Small intestine (tissue), 7 donors: ENCODE measurements at regions not wholly inside any gene's neighbourhood (a gene's known extent, or its start where the extent isn't known, plus 50 kb on each side); places are given as distances from the start of the nearest gene placed in this dataset.
A peak's percentile ranks its signal among the peaks of the same experiment; 100 is the strongest.

Experiments
- DNase-seq, 2 donors: peaks; one replicate each; pipeline versions ENCODE4 v3.0.0 to v3.0.0-alpha.2; 2013
- FAIRE-seq: peaks from 2 replicates; lab custom pipeline; 2012; peaks lifted over from hg19 to GRCh38; lab: Jason Lieb, UNC
- H3K27ac ChIP-seq, 3 donors: one replicate each; pipeline ENCODE4 v1.5.1; 2013; ENCODE audit warnings: low read length in 2 of 3, mild to moderate bottlenecking in 2 of 3, control low read depth in 1 of 3, inconsistent platforms in 1 of 3, low read depth in 1 of 3, moderate library complexity in 1 of 3
- H3K27me3 ChIP-seq, 3 donors: one replicate each; pipeline ENCODE4 v1.6.1; 2013; ENCODE audit warnings: low read length in 3 of 3, inconsistent platforms in 1 of 3; ENCODE audit not compliant: control insufficient read depth in 3 of 3, insufficient read depth in 3 of 3
- H3K36me3 ChIP-seq, 3 donors: one replicate each; pipeline ENCODE4 v1.6.1; 2013; ENCODE audit warnings: low read length in 3 of 3, inconsistent platforms in 1 of 3, low read depth in 1 of 3, mild to moderate bottlenecking in 1 of 3, moderate library complexity in 1 of 3; ENCODE audit not compliant: control insufficient read depth in 3 of 3, insufficient read depth in 2 of 3
- H3K4me1 ChIP-seq, 3 donors: one replicate each; pipeline ENCODE4 v1.6.1; 2013; ENCODE audit warnings: low read length in 2 of 3, inconsistent platforms in 1 of 3, low read depth in 1 of 3, mild to moderate bottlenecking in 1 of 3, moderate library complexity in 1 of 3; ENCODE audit not compliant: control insufficient read depth in 3 of 3, insufficient read depth in 2 of 3
- H3K4me3 ChIP-seq, 3 donors: one replicate each; pipeline ENCODE4 v1.5.1; 2013; ENCODE audit warnings: low read length in 3 of 3, control low read depth in 1 of 3, inconsistent platforms in 1 of 3, low read depth in 1 of 3, mild to moderate bottlenecking in 1 of 3, moderate library complexity in 1 of 3
- H3K9me3 ChIP-seq, 2 donors: one replicate each; pipeline ENCODE4 v1.6.1; 2013; ENCODE audit warnings: low read depth in 1 of 2, low read length in 1 of 2; ENCODE audit not compliant: control insufficient read depth in 2 of 2, insufficient read depth in 1 of 2
- WGBS, 3 donors: extraction: QIAGEN DNeasy Blood & Tissue Kit; methylation state at CpG; one replicate each; pipeline ENCODE4 v1.1.7; 2013; 5-methylcytosine and 5-hydroxymethylcytosine counted together
- donor health status: healthy with polysubstance abuse.
- donor health status: control.
- donor health status: control.
- donor health status: Bipolar disorder and iron deficiency.
- donor health status: healthy.

DNA sequence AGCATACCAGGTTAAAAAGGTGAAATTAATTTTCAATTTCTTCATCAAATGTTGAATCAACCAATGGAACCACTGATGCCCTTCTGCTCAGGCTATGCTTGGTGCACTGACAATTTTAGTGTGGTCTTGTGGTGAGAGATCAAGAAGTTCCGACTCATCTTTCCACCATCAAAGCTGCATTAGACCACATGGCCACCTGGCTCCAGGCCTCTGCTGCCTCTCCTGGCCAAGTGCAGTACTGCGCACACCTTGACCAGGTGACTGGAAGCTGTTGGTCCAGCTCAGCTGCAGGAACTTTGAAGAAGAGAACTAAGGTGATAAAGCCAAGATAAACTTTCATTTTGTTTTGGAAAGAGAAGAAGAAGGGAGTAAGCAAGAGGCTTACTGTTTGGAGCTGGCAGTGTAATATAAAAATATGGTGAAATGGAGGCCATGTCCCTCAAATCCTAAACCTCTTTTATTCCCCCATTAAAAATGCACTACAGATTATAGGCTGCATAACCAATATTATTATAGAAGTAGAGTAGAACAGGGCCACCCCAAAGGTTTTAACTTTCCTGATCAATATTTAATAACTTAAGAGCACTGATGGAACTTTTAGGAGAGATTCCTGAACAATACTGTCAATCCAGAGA, 315.5 kb upstream of the C9orf72 start:
- no peaks in the 10 kb centered on the region for H3K9me3 ChIP-seq
- H3K36me3 ChIP-seq: no peaks in the 10 kb centered on the region
- 71 to 75% (median 73%) methylated on average over 2 of the region's 2 CpGs for WGBS, 3 donors
- H3K4me3 ChIP-seq: no peak overlapping the region
- DNase-seq: peak; percentile 30 to 51
- H3K27ac ChIP-seq: no peak overlapping the region
- H3K27me3 ChIP-seq: no peaks in the 10 kb centered on the region
- FAIRE-seq: no peak
- H3K4me1 ChIP-seq: no peaks in the 10 kb centered on the region

DNA sequence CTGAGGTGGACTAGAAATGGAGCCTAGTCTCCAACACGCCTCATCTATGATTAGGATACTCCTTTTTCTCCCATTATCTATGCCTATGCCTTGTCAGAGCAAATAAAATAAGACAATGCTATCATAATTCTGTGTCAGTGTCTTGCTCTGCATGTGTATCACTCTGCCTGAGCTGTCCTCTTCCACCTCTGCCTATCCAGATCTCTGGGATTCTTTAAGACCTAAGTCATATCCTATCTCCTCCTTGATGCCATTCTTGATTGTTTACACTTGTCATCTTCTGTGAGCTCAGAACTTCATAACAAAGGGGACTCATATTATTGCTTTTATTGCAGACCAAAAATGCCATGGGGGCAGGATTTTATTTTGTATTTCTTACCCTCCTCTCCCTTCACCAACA, 351.2 kb upstream of the C9orf72 start:
- DNase-seq: no peak
- 57 to 68% (median 58%) methylated on average over 1 of the region's 1 CpG for WGBS, 3 donors
- Histone ChIP-seq H3K36me3 (no peaks in the 10 kb centered on the region), H3K27me3 (no peaks in the 10 kb centered on the region), H3K27ac (no peak overlapping the region), H3K9me3 (no peaks in the 10 kb centered on the region), H3K4me3 (no peak overlapping the region), H3K4me1 (no peaks in the 10 kb centered on the region)
- FAIRE-seq: no peak

DNA sequence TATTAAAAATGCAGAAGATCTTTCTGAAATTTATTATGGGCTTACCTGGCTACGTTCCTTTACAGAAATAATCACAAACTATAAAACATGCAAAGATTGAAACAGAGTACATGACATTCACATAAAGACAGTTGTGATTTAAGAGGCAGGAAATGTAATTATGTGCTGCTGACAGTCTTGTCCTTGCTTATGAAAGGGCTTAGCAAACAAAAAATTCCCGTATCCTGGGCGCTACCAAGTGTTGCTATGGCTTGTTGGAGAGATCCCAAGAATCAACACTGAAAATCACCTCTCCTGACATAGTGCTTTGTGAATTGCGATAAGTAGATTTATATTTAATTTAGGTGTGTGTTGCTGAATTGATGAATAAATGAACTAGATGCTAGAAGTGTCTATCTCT, 352.5 kb upstream of the C9orf72 start:
- FAIRE-seq: no peak
- no peak overlapping the region for H3K27ac ChIP-seq
- no peak overlapping the region for H3K4me3 ChIP-seq
- H3K9me3 ChIP-seq: no peaks in the 10 kb centered on the region
- WGBS, 3 donors: 68 to 72% (median 71%) methylated on average over 4 of the region's 4 CpGs
- no peaks in the 10 kb centered on the region for H3K36me3 ChIP-seq
- no peaks in the 10 kb centered on the region for H3K4me1 ChIP-seq
- DNase-seq: no peak
- no peaks in the 10 kb centered on the region for H3K27me3 ChIP-seq

DNA sequence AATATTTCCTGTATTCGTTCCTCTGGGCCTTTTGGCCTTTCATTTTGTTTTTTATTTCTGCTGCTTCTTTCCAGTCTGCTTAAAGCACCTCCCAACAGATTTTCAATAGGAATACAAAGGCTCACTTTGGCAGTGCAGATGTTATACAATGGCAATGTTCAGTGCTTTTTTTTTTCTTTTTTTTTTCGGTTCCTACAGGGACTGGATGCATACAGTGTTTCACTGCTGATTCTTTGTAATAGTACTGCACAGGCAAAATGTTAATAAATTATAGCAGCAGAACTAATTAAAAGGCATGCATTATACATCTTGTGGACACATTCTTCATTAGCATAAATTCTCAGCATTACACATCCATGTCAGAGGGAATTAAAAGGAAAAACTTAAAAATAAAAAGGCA, 356.6 kb upstream of the C9orf72 start:
- Histone ChIP-seq H3K27ac (no peak overlapping the region), H3K4me1 (no peaks in the 10 kb centered on the region), H3K9me3 (no peaks in the 10 kb centered on the region), H3K27me3 (no peaks in the 10 kb centered on the region), H3K36me3 (no peaks in the 10 kb centered on the region), H3K4me3 (no peak overlapping the region)
- FAIRE-seq (no peak), DNase-seq (no peak)
- WGBS, 3 donors: 48 to 61% (median 53%) methylated on average over 2 of the region's 2 CpGs

DNA sequence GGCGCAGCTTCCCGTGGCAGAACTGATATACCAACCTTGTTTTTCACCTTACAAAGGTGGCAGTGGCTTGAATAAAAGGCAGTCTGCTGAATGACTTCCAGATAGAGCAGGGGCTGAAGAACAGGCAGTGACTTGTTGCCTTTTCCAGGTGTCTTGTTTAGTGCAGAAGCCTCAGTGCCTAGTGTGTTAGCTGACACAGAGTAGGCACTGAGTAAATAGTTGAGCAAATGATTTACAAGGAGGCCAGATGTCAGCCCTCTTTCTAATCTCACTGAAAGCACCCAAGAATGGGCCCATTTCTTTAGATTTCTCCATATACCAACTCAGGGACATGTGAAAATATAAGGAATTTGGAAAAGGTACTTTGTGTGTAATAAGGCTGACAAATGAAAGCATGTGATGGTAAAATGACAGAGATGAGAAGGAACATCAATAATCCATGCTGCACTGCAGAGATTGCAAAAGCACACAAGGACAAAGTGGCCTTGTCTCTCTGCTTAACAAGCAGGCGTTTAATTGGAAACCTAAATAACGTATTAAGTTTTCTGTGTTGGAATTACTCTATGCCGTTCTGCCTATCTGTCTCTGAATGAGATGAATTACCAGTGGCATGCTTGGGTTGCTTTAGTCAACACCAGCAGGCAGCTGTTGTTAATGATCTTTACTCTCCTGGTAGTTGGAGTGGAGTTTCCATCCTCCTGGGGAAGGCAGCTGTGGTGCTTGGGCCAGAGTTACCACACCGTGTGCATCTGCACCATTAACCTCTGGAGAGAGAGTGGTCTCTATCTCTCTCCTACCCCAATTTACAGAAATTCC, 360.1 kb upstream of the C9orf72 start:
- Histone ChIP-seq H3K4me1 (no peaks in the 10 kb centered on the region), H3K27me3 (no peaks in the 10 kb centered on the region), H3K4me3 (no peak overlapping the region), H3K36me3 (no peaks in the 10 kb centered on the region), H3K9me3 (no peaks in the 10 kb centered on the region), H3K27ac (no peak overlapping the region)
- DNase-seq (no peak), FAIRE-seq (no peak)
- WGBS, 3 donors: 46 to 61% (median 51%) methylated on average over 6 of the region's 6 CpGs

DNA sequence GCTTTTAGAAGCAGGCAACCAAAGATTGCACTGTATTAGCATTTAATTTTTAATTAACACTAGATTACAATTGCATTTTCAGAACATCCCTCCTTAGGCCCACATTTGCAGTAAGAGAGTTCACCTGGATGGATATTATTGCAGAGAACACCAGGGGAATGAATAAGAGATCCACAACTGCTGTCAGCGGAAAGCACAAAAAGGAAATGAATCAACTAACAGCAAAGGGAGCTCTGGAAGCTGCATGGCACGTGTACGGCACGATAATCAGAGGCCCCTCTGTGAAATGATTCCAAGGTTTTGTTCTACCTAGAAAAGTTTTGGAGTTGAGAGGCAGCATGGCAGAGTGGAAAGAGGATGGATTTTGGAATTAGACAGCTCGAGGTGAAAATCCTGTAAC, 361.2 kb upstream of the C9orf72 start:
- H3K27me3 ChIP-seq: no peaks in the 10 kb centered on the region
- no peaks in the 10 kb centered on the region for H3K36me3 ChIP-seq
- no peaks in the 10 kb centered on the region for H3K9me3 ChIP-seq
- H3K27ac ChIP-seq: no peak overlapping the region
- no peak overlapping the region for H3K4me3 ChIP-seq
- DNase-seq (no peak), FAIRE-seq (no peak)
- WGBS, 3 donors: 62 to 65% (median 63%) methylated on average over 5 of the region's 5 CpGs
- H3K4me1 ChIP-seq: no peaks in the 10 kb centered on the region

DNA sequence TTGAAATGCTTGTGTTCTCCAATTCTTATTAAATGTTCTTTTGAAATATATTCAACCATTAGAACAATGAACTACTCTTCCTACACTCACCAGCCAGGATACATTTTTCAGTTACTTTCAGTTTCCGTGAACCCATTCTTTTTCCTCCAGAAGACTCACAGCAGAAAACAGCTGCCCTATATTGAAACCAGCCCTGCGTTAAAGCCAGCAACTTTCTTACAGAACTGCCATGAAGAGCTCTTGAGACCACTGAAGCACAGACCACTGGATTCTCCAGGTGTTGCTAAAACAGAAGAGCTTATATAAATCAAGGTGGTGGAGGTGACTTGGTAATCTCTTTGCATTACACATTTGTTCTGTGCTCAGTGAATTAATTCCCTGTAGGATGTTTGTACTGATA, 365.9 kb upstream of the C9orf72 start:
- DNase-seq: no peak
- FAIRE-seq: no peak
- Histone ChIP-seq H3K27me3 (no peaks in the 10 kb centered on the region), H3K9me3 (no peaks in the 10 kb centered on the region), H3K36me3 (no peaks in the 10 kb centered on the region), H3K4me3 (no peak overlapping the region), H3K4me1 (no peaks in the 10 kb centered on the region), H3K27ac (no peak overlapping the region)
- 36 to 44% (median 41%) methylated on average over 2 of the region's 2 CpGs for WGBS, 3 donors

DNA sequence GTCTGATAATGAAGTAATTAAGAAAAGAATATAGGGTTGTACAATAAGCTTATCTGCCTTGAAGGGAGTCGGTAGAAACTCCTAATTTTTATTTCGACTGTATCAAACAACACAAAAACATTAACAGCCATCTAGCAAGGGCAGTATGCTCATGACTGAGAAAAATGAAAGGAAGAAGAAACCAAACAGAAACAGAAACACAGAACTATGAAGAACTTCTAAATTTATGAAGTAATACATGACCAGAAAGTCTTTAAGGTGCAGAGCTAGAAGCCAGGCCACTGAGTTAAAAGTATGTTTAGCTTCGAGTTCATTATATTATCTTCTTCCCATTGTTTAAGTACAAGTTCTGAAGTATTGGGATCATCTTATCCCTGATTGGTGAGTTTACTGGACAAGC, 367.3 kb upstream of the C9orf72 start:
- Histone ChIP-seq H3K4me1 (no peaks in the 10 kb centered on the region), H3K9me3 (no peaks in the 10 kb centered on the region), H3K4me3 (no peak overlapping the region), H3K27ac (no peak overlapping the region), H3K27me3 (no peaks in the 10 kb centered on the region), H3K36me3 (no peaks in the 10 kb centered on the region)
- FAIRE-seq (no peak), DNase-seq (no peak)
- 73 to 91% (median 76%) methylated on average over 3 of the region's 3 CpGs for WGBS, 3 donors
